Adrenal gland (tissue), 9 donors: ENCODE measurements at regions not wholly inside any gene's neighbourhood (a gene's known extent, or its start where the extent isn't known, plus 50 kb on each side); places are given as distances from the start of the nearest gene placed in this dataset.
"Not testable (repeated sequence)": the region's sequence is repeated elsewhere in the genome, so short reads cannot be mapped to it uniquely, and the experiment has no call there.

Experiments used
- DNase-seq, 7 donors: peaks; one replicate each; pipeline ENCODE4 v3.0.0-alpha.2; 2019 to 2020
- H3K27ac ChIP-seq, 5 donors: fragments of 200-600 bp; sonication (generic) in 4 of 5; 1 replicate in 3 of 5; 2 replicates in 2 of 5; pipeline versions ENCODE4 v1.5.1 to v1.8.0; 2016 to 2020; ENCODE audit warnings: mild to moderate bottlenecking in 1 of 5
- H3K27me3 ChIP-seq: fragments of 200-600 bp; 2 replicates; pipeline ENCODE4 v1.8.0; 2021
- H3K36me3 ChIP-seq, 2 donors: fragments of 200-600 bp; replicated peaks in 1 of 2; 1 replicate in 1 of 2; 2 replicates in 1 of 2; pipeline versions ENCODE4 v1.5.1 to v1.8.0; 2018 to 2022
- H3K4me1 ChIP-seq, 2 donors: fragments of 200-600 bp; replicated peaks in 1 of 2; 1 replicate in 1 of 2; 2 replicates in 1 of 2; pipeline versions ENCODE4 v1.5.1 to v1.8.0; 2018 to 2021
- H3K4me3 ChIP-seq, 4 donors: fragments of 200-600 bp; sonication (generic) in 3 of 4; one replicate each; pipeline ENCODE4 v1.5.1; 2016 to 2018
- H3K9me3 ChIP-seq, 3 donors: fragments of 200-600 bp; sonication (generic) in 1 of 3; replicated peaks in 1 of 3; 1 replicate in 2 of 3; 2 replicates in 1 of 3; pipeline versions ENCODE4 v1.5.1 to v1.8.0; 2016 to 2021
- CTCF ChIP-seq, 6 experiments: fragments of 450-650 bp in 4 of 6; fragments of 200-600 bp in 2 of 6; sonication (generic) in 1 of 6; IDR thresholded peaks; 1 replicate in 5 of 6; 2 replicates in 1 of 6; pipeline versions ENCODE4 v1.5.1 to v1.8.0; 2016 to 2021; ENCODE audit warnings: antibody characterized with exemption in 6 of 6, mild to moderate bottlenecking in 2 of 6, moderate library complexity in 1 of 6
- POLR2A ChIP-seq, 2 donors: fragments of 450-650 bp; IDR thresholded peaks; one replicate each; pipeline ENCODE4 v1.6.1; 2017; ENCODE audit warnings: antibody characterized with exemption in 2 of 2, mild to moderate bottlenecking in 2 of 2, moderate library complexity in 1 of 2
- WGBS, 4 donors: extraction: QIAGEN DNeasy Blood & Tissue Kit in 2 of 4; methylation state at CpG; one replicate each; pipeline versions ENCODE4 v1.1.5 to v1.1.7; 2013 to 2017; 5-methylcytosine and 5-hydroxymethylcytosine counted together
- intact Hi-C, 2 donors: fragments of 100-400 bp; cut with DNase I; formaldehyde crosslinking; loops; one replicate each; pipeline versions ENCODE4 v1.14.1 to v1.15.0; 2022 to 2023
- donor health status: healthy with polysubstance abuse.
- donor health status: Bipolar disorder and iron deficiency.
- donor health status: DM: yes; HTN: yes; CAD: no.
- donor health status: DM: no; HTN: no; CAD: no.
- donor health status: DM: no; HTN: no; CAD: no.

- TF ChIP-seq POLR2A (IDR thresholded peaks at IDR 0.05), result no peak
- TF ChIP-seq CTCF (IDR thresholded peaks at IDR 0.05), result no peak
- no peak overlapping the region for H3K27ac ChIP-seq
- no peaks in the 10 kb centered on the region for H3K36me3 ChIP-seq
- H3K27me3 ChIP-seq, result no peaks in the 10 kb centered on the region
- no peak overlapping the region for H3K4me3 ChIP-seq
- intact Hi-C loops, result no loop called here
- DNase-seq, result no peak
- H3K4me1 ChIP-seq, result no peaks in the 10 kb centered on the region
- no peaks in the 10 kb centered on the region for H3K9me3 ChIP-seq
- 37 to 45% (median 40%) methylated on average over 4 of the region's 4 CpGs for WGBS, 4 donors
Measured at GRCh38 chr13:78499802-78500201, 103.5 kb downstream of the POU4F1 start.

GRCh38 chr13:78497702-78498355 is 105.5 kb downstream of the POU4F1 start:
- intact Hi-C loops, result no loop called here
- Histone ChIP-seq H3K9me3 (no peaks in the 10 kb centered on the region), H3K4me1 (no peaks in the 10 kb centered on the region), H3K27ac (no peak overlapping the region), H3K36me3 (no peaks in the 10 kb centered on the region), H3K27me3 (no peaks in the 10 kb centered on the region), H3K4me3 (no peak overlapping the region)
- 44 to 46% (median 46%) methylated on average over 8 of the region's 8 CpGs for WGBS, 4 donors
- no peak for DNase-seq
- TF ChIP-seq CTCF (IDR thresholded peaks at IDR 0.05) (no peak), POLR2A (IDR thresholded peaks at IDR 0.05) (no peak)

GRCh38 chr13:78491978-78492377 is 111.4 kb downstream of the POU4F1 start:
- Histone ChIP-seq H3K4me1 (no peaks in the 10 kb centered on the region), H3K4me3 (no peak overlapping the region), H3K27ac (no peak overlapping the region), H3K27me3 (no peaks in the 10 kb centered on the region), H3K9me3 (no peaks in the 10 kb centered on the region), H3K36me3 (no peaks in the 10 kb centered on the region)
- TF ChIP-seq CTCF (IDR thresholded peaks at IDR 0.05) (no peak), POLR2A (IDR thresholded peaks at IDR 0.05) (no peak)
- DNase-seq, result no peak
- intact Hi-C loops, result no loop called here

GRCh38 chr13:78490225-78490624 is 113.1 kb downstream of the POU4F1 start:
- DNase-seq, H3K9me3 ChIP-seq, H3K4me1 ChIP-seq, H3K27ac ChIP-seq, H3K36me3 ChIP-seq, H3K27me3 ChIP-seq, intact Hi-C loops, H3K4me3 ChIP-seq: not testable (repeated sequence)
- WGBS, 4 donors, result 52 to 76% (median 71%) methylated on average over 7 of the region's 7 CpGs

- Histone ChIP-seq H3K27ac (no peak overlapping the region), H3K4me1 (no peaks in the 10 kb centered on the region), H3K4me3 (no peak overlapping the region), H3K9me3 (no peaks in the 10 kb centered on the region), H3K27me3 (no peaks in the 10 kb centered on the region), H3K36me3 (no peaks in the 10 kb centered on the region)
- TF ChIP-seq CTCF (IDR thresholded peaks at IDR 0.05) (no peak), POLR2A (IDR thresholded peaks at IDR 0.05) (no peak)
- no peak for DNase-seq
- intact Hi-C loops, result no loop called here
- WGBS, 4 donors, result 57 to 78% (median 68%) methylated on average over 1 of the region's 1 CpG
Measured at GRCh38 chr13:78487707-78488106, 115.6 kb downstream of the POU4F1 start.
